Omental fat pad (tissue), 3 donors: ENCODE measurements at regions not wholly inside any gene's neighbourhood (a gene's known extent, or its start where the extent isn't known, plus 50 kb on each side); places are given as distances from the start of the nearest gene placed in this dataset.

ENCODE experiments used
- ATAC-seq: fragments of 150-250 bp; one replicate; pipeline ENCODE4 v1.9.1; 2016; ENCODE audit warnings: mild to moderate bottlenecking, moderate library complexity; ENCODE audit not compliant: low FRiP score
- DNase-seq: peaks from one replicate; pipeline ENCODE4 v3.0.0-alpha.2; 2019; ENCODE audit warnings: low spot score
- CTCF ChIP-seq, 3 donors: fragments of 450-650 bp; IDR thresholded peaks; one replicate each; pipeline ENCODE4 v1.5.1; 2016 to 2017; ENCODE audit warnings: antibody characterized with exemption in 3 of 3, mild to moderate bottlenecking in 3 of 3, moderate library complexity in 2 of 3

GRCh38 chr18:39685303-39685902, 2119.8 kb upstream of the CELF4 start:
- ATAC-seq (no peak), DNase-seq (no peak)
- no peak for TF ChIP-seq CTCF (IDR thresholded peaks at IDR 0.05)

- DNase-seq (no peak), ATAC-seq (no peak)
- TF ChIP-seq CTCF (IDR thresholded peaks at IDR 0.05): no peak
Measured at GRCh38 chr18:39681061-39681460, 2115.5 kb upstream of the CELF4 start.

DNA sequence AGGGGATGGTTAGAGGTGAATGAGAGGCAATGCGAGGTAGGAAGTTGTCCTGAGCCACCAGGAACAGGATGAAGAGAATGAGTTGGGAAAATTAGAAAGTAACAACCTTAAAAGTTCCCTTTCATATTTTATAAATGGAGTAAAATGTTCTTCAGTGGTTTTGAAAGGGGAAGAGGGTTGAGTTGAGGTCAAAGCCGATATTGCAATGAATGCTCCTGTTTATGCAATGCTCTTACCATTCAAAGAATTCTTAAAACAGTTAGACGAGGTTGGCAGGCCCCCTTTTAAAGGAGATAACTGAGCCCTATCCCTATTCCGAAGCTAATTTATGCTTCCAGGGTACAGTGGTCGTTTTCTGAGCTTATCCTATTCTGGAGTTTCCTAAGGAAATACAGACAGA, 2110.3 kb upstream of the CELF4 start:
- TF ChIP-seq CTCF (IDR thresholded peaks at IDR 0.05): no peak
- ATAC-seq (no peak), DNase-seq (no peak)

DNA sequence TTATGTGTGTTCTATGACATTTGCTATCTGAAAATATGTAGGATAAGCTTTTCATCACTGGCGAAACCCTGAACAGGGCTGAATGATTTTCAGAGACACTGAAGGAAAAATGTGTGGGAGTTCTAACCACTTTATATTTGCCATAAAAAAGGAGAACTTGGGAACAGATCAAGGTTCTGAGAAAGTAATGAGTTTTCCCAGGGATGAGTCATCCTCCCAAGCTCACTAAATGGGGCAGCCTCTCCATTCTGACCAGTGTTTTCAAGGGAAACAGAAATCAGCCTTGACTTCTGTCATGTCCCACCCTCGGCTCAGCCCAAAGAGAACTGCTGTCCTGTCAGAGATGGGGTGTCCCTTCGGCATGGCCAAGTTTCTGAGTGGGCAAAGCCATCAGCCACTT, 2109.8 kb upstream of the CELF4 start:
- ATAC-seq (peak; percentile 92), DNase-seq (no peak)
- no peak for TF ChIP-seq CTCF (IDR thresholded peaks at IDR 0.05)

- TF ChIP-seq CTCF (IDR thresholded peaks at IDR 0.05): no peak
- ATAC-seq: no peak
- DNase-seq: no peak
Measured at GRCh38 chr18:39672171-39672570, 2106.6 kb upstream of the CELF4 start.

DNA sequence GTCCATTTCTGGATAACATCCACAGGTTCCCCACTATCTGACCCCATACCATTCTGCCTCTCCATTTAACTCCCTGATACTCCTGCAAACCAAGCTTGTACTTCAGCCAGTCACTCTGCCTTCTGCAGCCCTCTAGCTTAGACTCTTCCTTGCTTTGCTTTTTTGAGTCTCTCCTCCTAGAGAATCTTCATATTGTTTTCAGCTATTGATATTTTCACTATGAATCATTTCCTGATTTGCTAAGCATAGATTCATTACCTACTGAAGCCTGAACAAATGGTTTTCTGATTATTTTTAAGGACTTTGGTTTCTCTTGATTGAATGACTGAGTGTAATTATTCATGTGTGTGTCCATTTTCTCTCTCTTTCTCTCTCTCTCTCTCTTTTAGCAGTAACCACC, 2102.3 kb upstream of the CELF4 start:
- ATAC-seq (no peak), DNase-seq (no peak)
- no peak for TF ChIP-seq CTCF (IDR thresholded peaks at IDR 0.05)

DNA sequence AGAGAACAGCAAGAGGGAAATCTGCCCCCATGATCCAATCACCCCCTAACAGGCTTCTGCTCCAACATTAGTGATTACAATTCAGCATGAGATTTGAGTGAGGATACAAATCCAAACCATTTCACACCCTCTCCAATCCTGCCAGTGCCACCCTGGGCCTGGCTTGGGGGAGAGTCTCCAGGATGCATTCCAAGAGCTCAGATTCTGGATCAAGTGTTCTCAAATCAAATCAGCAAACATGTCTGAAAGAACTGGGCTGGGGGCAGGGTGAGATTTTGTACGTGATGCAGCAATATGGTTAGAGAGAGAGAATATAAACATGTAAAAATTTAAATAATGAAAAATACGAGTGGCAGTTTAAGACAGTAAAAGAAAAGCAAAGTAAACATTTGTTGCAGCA, 2100.9 kb upstream of the CELF4 start:
- no peak for TF ChIP-seq CTCF (IDR thresholded peaks at IDR 0.05)
- ATAC-seq (no peak), DNase-seq (no peak)
